Upper lobe of right lung (tissue), 1 donor: ENCODE measurements at regions not wholly inside any gene's neighbourhood (a gene's known extent, or its start where the extent isn't known, plus 50 kb on each side); places are given as distances from the start of the nearest gene placed in this dataset.

ENCODE experiments used
- ATAC-seq: fragments of 200-7000 bp; cut with Tn5 transposase; one replicate; pipeline ENCODE4 v1.9.1; 2020; ENCODE audit warnings: mild to moderate bottlenecking, moderate library complexity
- DNase-seq: peaks from one replicate; pipeline ENCODE4 v3.0.0-alpha.2; 2020
- H3K27ac ChIP-seq: fragments of 200-600 bp; one replicate; pipeline ENCODE4 v1.8.0; 2022
- H3K27me3 ChIP-seq: fragments of 200-600 bp; one replicate; pipeline ENCODE4 v1.8.0; 2022; ENCODE audit warnings: mild to moderate bottlenecking
- H3K36me3 ChIP-seq: fragments of 200-600 bp; one replicate; pipeline ENCODE4 v1.8.0; 2022
- H3K4me1 ChIP-seq: fragments of 200-600 bp; one replicate; pipeline ENCODE4 v1.8.0; 2022
- H3K4me3 ChIP-seq: fragments of 200-600 bp; one replicate; pipeline ENCODE4 v1.8.0; 2022; ENCODE audit warnings: mild to moderate bottlenecking
- H3K9me3 ChIP-seq: fragments of 200-600 bp; one replicate; pipeline ENCODE4 v1.8.0; 2022
- CTCF ChIP-seq: fragments of 200-600 bp; IDR thresholded peaks from one replicate; pipeline ENCODE4 v1.8.0; 2022; ENCODE audit warnings: antibody characterized with exemption
- intact Hi-C: fragments of 100-400 bp; cut with DNase I; formaldehyde crosslinking; loops from one replicate; pipeline ENCODE4 v1.11.0; 2022
- donor health status: DM: no; HTN: yes; CAD: no; lungs with severe emphysema.

GRCh38 chr4:3861720-3862639 is 95.8 kb downstream of the ADRA2C start:
- intact Hi-C loops: no loop called here
- H3K27me3 ChIP-seq: peaks cover 47% of the 10 kb centered on the region
- no peak overlapping the region for H3K27ac ChIP-seq
- ATAC-seq (no peak), DNase-seq (no peak)
- H3K4me1 ChIP-seq: no peaks in the 10 kb centered on the region
- TF ChIP-seq CTCF: no peak
- H3K9me3 ChIP-seq: no peaks in the 10 kb centered on the region
- no peak overlapping the region for H3K4me3 ChIP-seq
- H3K36me3 ChIP-seq: no peaks in the 10 kb centered on the region

- DNase-seq (no peak), ATAC-seq (no peak)
- Histone ChIP-seq H3K36me3 (no peaks in the 10 kb centered on the region), H3K4me3 (no peak overlapping the region), H3K27ac (no peak overlapping the region), H3K4me1 (no peaks in the 10 kb centered on the region), H3K27me3 (peaks cover 47% of the 10 kb centered on the region), H3K9me3 (no peaks in the 10 kb centered on the region)
- intact Hi-C loops: no loop called here
- no peak for TF ChIP-seq CTCF
Observed at GRCh38 chr4:3862640-3863420, 96.6 kb downstream of the ADRA2C start.

DNA sequence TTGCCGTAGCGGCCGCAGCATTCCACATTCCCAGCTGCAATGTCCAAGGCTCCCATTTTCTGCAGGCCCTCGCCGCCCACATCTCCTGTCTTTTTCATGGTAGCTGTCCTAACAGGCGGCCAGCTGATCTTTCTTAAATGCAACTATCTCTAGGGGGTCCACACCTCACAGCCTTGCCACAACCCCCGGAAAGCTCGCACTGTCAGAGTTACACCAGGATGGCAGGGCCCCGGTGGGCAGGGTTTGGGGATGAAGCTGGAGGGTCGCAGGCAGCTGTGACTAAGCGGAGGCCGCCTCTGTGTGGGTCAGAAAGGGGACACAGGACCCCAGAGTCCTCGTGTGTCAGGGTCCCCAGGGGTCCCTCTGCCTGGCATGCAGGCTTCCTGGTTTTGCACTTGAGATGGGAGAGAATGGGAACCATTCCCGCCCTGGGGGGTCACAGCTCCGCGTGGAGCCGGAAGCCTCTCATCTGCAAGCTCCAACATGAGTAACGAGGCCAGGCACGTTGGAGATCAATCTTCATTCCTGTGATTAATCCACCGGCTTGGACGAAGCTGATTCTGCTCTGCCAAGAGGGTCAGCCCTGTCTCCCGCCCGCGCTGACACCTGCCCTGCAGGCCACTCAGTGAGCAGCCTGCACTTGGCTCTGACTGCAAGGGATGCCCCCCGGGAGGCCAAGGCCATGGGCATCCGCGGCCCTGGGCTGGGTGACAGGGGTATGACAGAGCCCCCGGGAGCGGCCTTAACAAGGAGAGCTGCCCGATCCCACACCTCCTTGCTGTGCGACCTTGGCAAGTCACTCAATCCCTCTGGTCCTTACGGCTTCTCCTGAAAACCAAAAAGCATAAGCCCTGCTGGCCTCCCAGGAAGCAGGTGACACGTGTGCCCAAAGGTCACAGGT is 97.9 kb downstream of the ADRA2C start:
- no peak overlapping the region for H3K27ac ChIP-seq
- H3K4me1 ChIP-seq: no peaks in the 10 kb centered on the region
- ATAC-seq (no peak), DNase-seq (no peak)
- H3K27me3 ChIP-seq: peaks cover 43% of the 10 kb centered on the region
- no peaks in the 10 kb centered on the region for H3K9me3 ChIP-seq
- H3K4me3 ChIP-seq: no peak overlapping the region
- no peaks in the 10 kb centered on the region for H3K36me3 ChIP-seq
- TF ChIP-seq CTCF: no peak
- intact Hi-C loops: no loop called here

GRCh38 chr4:3864742-3865721 is 98.8 kb downstream of the ADRA2C start:
- no peak overlapping the region for H3K27ac ChIP-seq
- H3K4me3 ChIP-seq: no peak overlapping the region
- no peaks in the 10 kb centered on the region for H3K4me1 ChIP-seq
- intact Hi-C loops: no loop called here
- H3K36me3 ChIP-seq: no peaks in the 10 kb centered on the region
- peaks cover 38% of the 10 kb centered on the region for H3K27me3 ChIP-seq
- ATAC-seq (no peak), DNase-seq (peak; percentile 54)
- H3K9me3 ChIP-seq: no peaks in the 10 kb centered on the region
- TF ChIP-seq CTCF: no peak
